CD14-positive monocyte (primary cell): ENCODE measurements at regions not wholly inside any gene's neighbourhood (a gene's known extent, or its start where the extent isn't known, plus 50 kb on each side); places are given as distances from the start of the nearest gene placed in this dataset.

ENCODE experiments used
- DNase-seq, 3 donors: peaks; one replicate each; pipeline ENCODE4 v3.0.0-alpha.2; 2011 to 2022
- H2AFZ ChIP-seq: 2 replicates; pipeline ENCODE4 v1.6.0; 2012; ENCODE audit warnings: mild to moderate bottlenecking, low read depth, low read length, inconsistent platforms; ENCODE audit not compliant: insufficient read depth, poor library complexity, severe bottlenecking
- H3K27ac ChIP-seq, 2 donors: 1 replicate in 1 of 2; 2 replicates in 1 of 2; pipeline ENCODE4 v1.5.1; 2012 to 2013; ENCODE audit warnings: low read length in 2 of 2, control low read depth in 1 of 2, inconsistent platforms in 1 of 2, low read depth in 1 of 2, mild to moderate bottlenecking in 1 of 2
- H3K27me3 ChIP-seq, 2 donors: one replicate each; pipeline versions ENCODE4 v1.6.0 to v1.6.1; 2011 to 2013; ENCODE audit warnings: low read length in 2 of 2; ENCODE audit not compliant: control insufficient read depth in 2 of 2, insufficient read depth in 2 of 2
- H3K36me3 ChIP-seq, 2 donors: replicated peaks in 1 of 2; 1 replicate in 1 of 2; 2 replicates in 1 of 2; pipeline versions ENCODE4 v1.5.1 to v1.6.1; 2012 to 2013; ENCODE audit warnings: low read length in 2 of 2, control low read depth in 1 of 2, inconsistent platforms in 1 of 2, mild to moderate bottlenecking in 1 of 2; ENCODE audit not compliant: insufficient read depth in 2 of 2, control insufficient read depth in 1 of 2
- H3K4me1 ChIP-seq, 2 donors: 1 replicate in 1 of 2; 2 replicates in 1 of 2; pipeline versions ENCODE4 v1.5.1 to v1.6.1; 2012 to 2013; ENCODE audit warnings: low read length in 2 of 2, control low read depth in 1 of 2, inconsistent platforms in 1 of 2, mild to moderate bottlenecking in 1 of 2, moderate library complexity in 1 of 2; ENCODE audit not compliant: insufficient read depth in 2 of 2, control insufficient read depth in 1 of 2
- H3K4me2 ChIP-seq: replicated peaks from 2 replicates; pipeline ENCODE3; 2012; ENCODE audit warnings: low read length, moderate library complexity, mild to moderate bottlenecking; ENCODE audit not compliant: poor library complexity, severe bottlenecking; ENCODE audit errors: extremely low read depth
- H3K4me3 ChIP-seq, 3 experiments: fragments of 200-600 bp in 1 of 3; sonication (generic) in 1 of 3; replicated peaks in 1 of 3; 1 replicate in 2 of 3; 2 replicates in 1 of 3; pipeline ENCODE4 v1.5.1; 2011 to 2013; ENCODE audit warnings: low read length in 3 of 3, mild to moderate bottlenecking in 3 of 3, control low read depth in 2 of 3, low read depth in 2 of 3, inconsistent platforms in 1 of 3, moderate library complexity in 1 of 3
- H3K79me2 ChIP-seq: 2 replicates; pipeline ENCODE4 v1.6.0; 2012; ENCODE audit warnings: mild to moderate bottlenecking, control low read depth, inconsistent platforms, low read length, moderate library complexity; ENCODE audit not compliant: insufficient read depth
- H3K9ac ChIP-seq: 2 replicates; pipeline ENCODE4 v1.6.0; 2017; ENCODE audit warnings: low read length, mild to moderate bottlenecking; ENCODE audit not compliant: insufficient read depth, poor library complexity, severe bottlenecking
- H3K9me3 ChIP-seq, 2 donors: replicated peaks in 1 of 2; 1 replicate in 1 of 2; 2 replicates in 1 of 2; pipeline versions ENCODE4 v1.5.1 to v1.6.1; 2012 to 2013; ENCODE audit warnings: low read length in 2 of 2, control low read depth in 1 of 2; ENCODE audit not compliant: control insufficient read depth in 1 of 2, insufficient read depth in 1 of 2
- H4K20me1 ChIP-seq: 2 replicates; pipeline ENCODE4 v1.6.0; 2012; ENCODE audit warnings: mild to moderate bottlenecking, low read length, control low read depth, moderate library complexity; ENCODE audit not compliant: insufficient read depth
- H3K27ac Mint-ChIP-seq, 7 donors: one replicate each; pipeline ENCODE4 v1.8.0; 2020; ENCODE audit warnings: mild to moderate bottlenecking in 7 of 7, mixed read lengths in 7 of 7, moderate library complexity in 6 of 7, inconsistent platforms in 2 of 7
- H3K27me3 Mint-ChIP-seq, 3 donors: one replicate each; pipeline ENCODE4 v1.8.0; 2021 to 2022; ENCODE audit warnings: low read depth in 3 of 3, mild to moderate bottlenecking in 3 of 3, mixed read lengths in 3 of 3, moderate library complexity in 3 of 3, inconsistent platforms in 1 of 3
- H3K36me3 Mint-ChIP-seq, 2 donors: one replicate each; pipeline ENCODE4 v1.8.0; 2020; ENCODE audit warnings: mixed read lengths in 2 of 2, inconsistent platforms in 1 of 2, mild to moderate bottlenecking in 1 of 2
- H3K4me1 Mint-ChIP-seq: one replicate; pipeline ENCODE4 v1.8.0; 2020; ENCODE audit warnings: mild to moderate bottlenecking, mixed read lengths
- H3K4me3 Mint-ChIP-seq, 2 donors: one replicate each; pipeline ENCODE4 v1.8.0; 2020; ENCODE audit warnings: mild to moderate bottlenecking in 2 of 2, mixed read lengths in 2 of 2, moderate library complexity in 1 of 2
- H3K9me3 Mint-ChIP-seq, 7 donors: one replicate each; pipeline ENCODE4 v1.8.0; 2020 to 2022; ENCODE audit warnings: mixed read lengths in 7 of 7, mild to moderate bottlenecking in 6 of 7, moderate library complexity in 6 of 7, inconsistent platforms in 2 of 7
- CTCF ChIP-seq: fragments of 200-600 bp; IDR thresholded peaks from one replicate; pipeline ENCODE4 v1.8.0; 2022; ENCODE audit warnings: antibody characterized with exemption, mild to moderate bottlenecking
- WGBS: methylation state at CpG from one replicate; pipeline ENCODE4 v1.1.5; 2013; ENCODE audit warnings: missing lambda C conversion rate; ENCODE audit not compliant: insufficient coverage; 5-methylcytosine and 5-hydroxymethylcytosine counted together
- intact Hi-C, 2 donors: fragments of 100-400 bp; cut with micrococcal nuclease; formaldehyde crosslinking; loops; one replicate each; pipeline versions ENCODE4 v1.15.0 to v1.15.1; 2023

DNA sequence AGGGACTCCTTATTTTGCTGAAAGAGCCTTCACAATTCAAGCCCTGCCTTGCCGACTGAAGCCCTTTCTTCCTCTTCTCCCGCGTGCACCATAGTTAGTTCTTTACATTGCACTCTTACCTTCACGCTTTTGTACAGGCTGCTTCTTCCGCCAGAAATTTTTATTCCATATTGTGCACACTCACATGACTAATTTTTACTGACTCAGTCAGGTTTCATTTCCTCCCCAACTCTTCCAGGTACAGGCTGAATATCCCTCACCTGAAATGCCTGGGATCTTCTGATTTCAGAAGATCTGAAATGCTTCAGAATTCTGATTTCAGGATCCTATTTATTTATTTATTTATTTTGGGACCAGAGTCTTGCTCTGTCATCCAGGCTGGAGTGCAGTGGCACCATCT lies 172.8 kb downstream of the ZNF281 start:
- Histone ChIP-seq H3K4me3 (no peak overlapping the region), H3K4me1 (peaks cover 9 to 30% of the 10 kb centered on the region in 2 donors), H3K27ac (no peak overlapping the region), H3K9ac (no peak overlapping the region), H3K9me3 (no peaks in the 10 kb centered on the region), H3K27me3 (no peaks in the 10 kb centered on the region), H4K20me1 (no peaks in the 10 kb centered on the region), H3K79me2 (no peaks in the 10 kb centered on the region), H2AFZ (no peak overlapping the region), H3K4me2 (no peak overlapping the region), H3K36me3 (no peaks in the 10 kb centered on the region)
- Mint-ChIP-seq H3K9me3 (peaks cover 0 to 5% (median 1%) of the 10 kb centered on the region in 7 donors), H3K36me3 (no peaks in the 10 kb centered on the region), H3K27ac (no peak overlapping the region), H3K4me3 (no peak overlapping the region), H3K27me3 (peaks cover 0 to 5% (median 2%) of the 10 kb centered on the region in 3 donors), H3K4me1 (peaks cover 28% of the 10 kb centered on the region)
- intact Hi-C loops: no loop called here
- no peak for TF ChIP-seq CTCF
- DNase-seq: no peak
- 93% methylated on average over 2 of the region's 5 CpGs for WGBS

GRCh38 chr1:200234938-200235337 lies 174.9 kb downstream of the ZNF281 start:
- Histone ChIP-seq H2AFZ (no peak overlapping the region), H3K36me3 (no peaks in the 10 kb centered on the region)

More at GRCh38 chr1:200234938-200235337, 174.9 kb downstream of the ZNF281 start:
- H3K36me3 Mint-ChIP-seq: no peaks in the 10 kb centered on the region
- no peaks in the 10 kb centered on the region for H3K27me3 ChIP-seq
- H4K20me1 ChIP-seq: no peaks in the 10 kb centered on the region
- no peak overlapping the region for H3K4me3 ChIP-seq
- no peaks in the 10 kb centered on the region for H3K79me2 ChIP-seq
- intact Hi-C loops: no loop called here
- H3K4me3 Mint-ChIP-seq: no peak overlapping the region
- H3K4me1 ChIP-seq: peaks cover 13 to 28% of the 10 kb centered on the region in 2 donors
- no peak for DNase-seq
- H3K27ac ChIP-seq: no peak overlapping the region
- H3K27ac Mint-ChIP-seq: no peak overlapping the region
- TF ChIP-seq CTCF: no peak
- WGBS: 100% methylated on average over 2 of the region's 2 CpGs
- H3K27me3 Mint-ChIP-seq: peaks cover 0 to 5% (median 2%) of the 10 kb centered on the region in 3 donors
- H3K4me2 ChIP-seq: no peak overlapping the region
- peaks cover 0 to 5% (median 0%) of the 10 kb centered on the region in 7 donors for H3K9me3 Mint-ChIP-seq
- H3K9ac ChIP-seq: no peak overlapping the region
- H3K4me1 Mint-ChIP-seq: peaks cover 29% of the 10 kb centered on the region
- H3K9me3 ChIP-seq: no peaks in the 10 kb centered on the region
